Ishikawa (cell line): ENCODE measurements at regions not wholly inside any gene's neighbourhood (a gene's known extent, or its start where the extent isn't known, plus 50 kb on each side); places are given as distances from the start of the nearest gene placed in this dataset.

Source experiments
- CEBPB ChIP-seq: IDR thresholded peaks from 2 replicates; pipeline ENCODE4 v1.6.1; 2012
- CREB1 ChIP-seq: IDR thresholded peaks from 2 replicates; pipeline ENCODE4 v1.6.1; 2012; ENCODE audit warnings: low read depth
- EGR1 ChIP-seq: IDR thresholded peaks from 2 replicates; pipeline ENCODE4 v1.6.1; 2012
- EP300 ChIP-seq: IDR thresholded peaks from 2 replicates; pipeline ENCODE4 v1.6.1; 2012; ENCODE audit warnings: borderline replicate concordance
- FOXM1 ChIP-seq: IDR thresholded peaks from 2 replicates; pipeline ENCODE4 v1.6.1; 2012; ENCODE audit warnings: low read depth, borderline replicate concordance
- MAX ChIP-seq: IDR thresholded peaks from 2 replicates; pipeline ENCODE4 v1.6.1; 2012
- NFIC ChIP-seq: IDR thresholded peaks from 2 replicates; pipeline ENCODE4 v1.6.1; 2012
- RAD21 ChIP-seq: IDR thresholded peaks from 2 replicates; pipeline ENCODE4 v1.6.1; 2012; ENCODE audit warnings: low read depth
- REST ChIP-seq: IDR thresholded peaks from 2 replicates; pipeline ENCODE4 v1.6.1; 2012; ENCODE audit warnings: low read depth, mild to moderate bottlenecking
- TAF1 ChIP-seq: IDR thresholded peaks from 2 replicates; pipeline ENCODE4 v1.6.1; 2012; ENCODE audit warnings: low read depth, mild to moderate bottlenecking
- TCF12 ChIP-seq: IDR thresholded peaks from 2 replicates; pipeline ENCODE4 v1.6.1; 2012; ENCODE audit warnings: low read depth
- TEAD4 ChIP-seq: IDR thresholded peaks from 2 replicates; pipeline ENCODE4 v1.6.1; 2012
- USF1 ChIP-seq: IDR thresholded peaks from 2 replicates; pipeline ENCODE4 v1.6.1; 2012
- YY1 ChIP-seq: IDR thresholded peaks from 2 replicates; pipeline ENCODE4 v1.6.1; 2012; ENCODE audit warnings: low read depth
- ZBTB7A ChIP-seq: IDR thresholded peaks from 2 replicates; pipeline ENCODE4 v1.6.1; 2012; ENCODE audit warnings: low read depth

GRCh38 chr2:152881527-152881926 lies 163.1 kb downstream of the ARL6IP6 start:
- TF ChIP-seq TCF12 (no peak), TAF1 (no peak), CEBPB (no peak), MAX (no peak), YY1 (no peak), RAD21 (no peak), FOXM1 (no peak), USF1 (no peak), ZBTB7A (no peak), CREB1 (no peak), EP300 (no peak), NFIC (no peak), REST (no peak), EGR1 (no peak)

- TF ChIP-seq REST (no peak), CREB1 (no peak)
Observed at GRCh38 chr2:152879275-152879674, 160.9 kb downstream of the ARL6IP6 start.

- TF ChIP-seq RAD21 (no peak), EP300 (no peak), REST (no peak), ZBTB7A (no peak), USF1 (no peak), NFIC (no peak), MAX (no peak), TCF12 (no peak), CEBPB (no peak), YY1 (no peak), CREB1 (no peak), TEAD4 (no peak), FOXM1 (no peak)
Observed at GRCh38 chr2:152875701-152876695, 157.6 kb downstream of the ARL6IP6 start.

GRCh38 chr2:152874955-152875354 lies 156.5 kb downstream of the ARL6IP6 start:
- TF ChIP-seq MAX (no peak), REST (no peak), YY1 (no peak), USF1 (no peak), CREB1 (no peak), TEAD4 (no peak), NFIC (no peak), TCF12 (no peak), RAD21 (no peak), FOXM1 (no peak), ZBTB7A (no peak), EP300 (no peak), CEBPB (no peak), TAF1 (no peak)
